SK-N-SH (cell line): ENCODE measurements at regions not wholly inside any gene's neighbourhood (a gene's known extent, or its start where the extent isn't known, plus 50 kb on each side); places are given as distances from the start of the nearest gene placed in this dataset.

Experiments used
- CTCF ChIA-PET: fragments of 300-600, 350-600 bp; formaldehyde crosslinking; extraction: SDS; loops from one replicate; lab custom pipeline; 2021; lab: Yijun Ruan, JAX
- POLR2A ChIA-PET: fragments of 350-600 bp; sonication (Branson Sonifier 250); formaldehyde crosslinking; extraction: SDS; loops from one replicate; lab custom pipeline; 2020; ENCODE audit warnings: antibody characterized with exemption, inconsistent platforms; lab: Yijun Ruan, JAX
- DNase-seq: peaks from one replicate; pipeline ENCODE4 v3.0.0; 2012
- H2AFZ ChIP-seq: fragments of 200-600 bp; sonication (generic); 2 replicates; pipeline ENCODE4 v1.8.1; 2016; ENCODE audit warnings: antibody characterized with exemption, mild to moderate bottlenecking, low read depth
- H3F3A ChIP-seq: fragments of 200-600 bp; sonication (generic); replicated peaks from 2 replicates; pipeline ENCODE3; 2016; ENCODE audit warnings: antibody characterized with exemption, mild to moderate bottlenecking; ENCODE audit not compliant: insufficient read depth
- H3K27ac ChIP-seq, 2 experiments: fragments of 200-500 bp in 1 of 2; fragments of 200-600 bp in 1 of 2; sonication (Bioruptor generic) in 1 of 2; sonication (generic), shearing (Covaris generic) in 1 of 2; 2 replicates each; pipeline versions ENCODE4 v1.5.1 to v1.6.1; 2014 to 2016; ENCODE audit warnings: low read depth in 2 of 2, inconsistent platforms in 1 of 2, low read length in 1 of 2, mild to moderate bottlenecking in 1 of 2, mixed read lengths in 1 of 2
- H3K27me3 ChIP-seq: fragments of 200-600 bp; sonication (generic), shearing (Covaris generic); 2 replicates; pipeline ENCODE4 v1.6.1; 2016; ENCODE audit warnings: mixed run types; ENCODE audit not compliant: insufficient read depth
- H3K36me3 ChIP-seq, 2 experiments: fragments of 200-500 bp in 1 of 2; fragments of 200-600 bp in 1 of 2; sonication (Bioruptor generic) in 1 of 2; sonication (generic) in 1 of 2; replicated peaks in 1 of 2; 2 replicates each; pipeline versions ENCODE3 to v1.5.1; 2014 to 2016; ENCODE audit warnings: low read length in 1 of 2, mild to moderate bottlenecking in 1 of 2; ENCODE audit not compliant: insufficient read depth in 2 of 2, control insufficient read depth in 1 of 2
- H3K4me1 ChIP-seq, 2 experiments: fragments of 200-500 bp in 1 of 2; fragments of 200-600 bp in 1 of 2; sonication (Bioruptor generic) in 1 of 2; sonication (generic), shearing (Covaris generic) in 1 of 2; 2 replicates each; pipeline versions ENCODE4 v1.5.1 to v1.6.1; 2014 to 2016; ENCODE audit warnings: low read depth in 1 of 2, low read length in 1 of 2, mixed run types in 1 of 2; ENCODE audit not compliant: insufficient read depth in 2 of 2, control insufficient read depth in 1 of 2
- H3K4me2 ChIP-seq: fragments of 200-600 bp; sonication (generic), shearing (Covaris generic); 2 replicates; pipeline ENCODE4 v1.6.1; 2017; ENCODE audit warnings: mixed run types
- H3K4me3 ChIP-seq, 2 experiments: fragments of 200-500 bp in 1 of 2; fragments of 200-600 bp in 1 of 2; sonication (Bioruptor generic) in 1 of 2; sonication (generic), shearing (Covaris generic) in 1 of 2; 2 replicates each; pipeline versions ENCODE4 v1.5.1 to v1.8.1; 2014 to 2016; ENCODE audit warnings: low read depth in 2 of 2, inconsistent platforms in 1 of 2, low read length in 1 of 2, mild to moderate bottlenecking in 1 of 2, mixed read lengths in 1 of 2, moderate library complexity in 1 of 2
- H3K79me2 ChIP-seq: fragments of 200-600 bp; sonication (generic); 2 replicates; pipeline ENCODE4 v1.8.1; 2017; ENCODE audit warnings: mild to moderate bottlenecking; ENCODE audit not compliant: insufficient read depth
- H3K9ac ChIP-seq: fragments of 200-600 bp; sonication (generic); 2 replicates; pipeline ENCODE4 v1.6.1; 2017; ENCODE audit warnings: mixed run types
- H3K9me2 ChIP-seq: fragments of 200-600 bp; sonication (generic); 2 replicates; pipeline ENCODE4 v1.6.1; 2017; ENCODE audit warnings: mixed run types
- H3K9me3 ChIP-seq: fragments of 200-600 bp; sonication (generic); 2 replicates; pipeline ENCODE4 v1.6.1; 2017; ENCODE audit warnings: mixed run types, mild to moderate bottlenecking, moderate library complexity
- H4K20me1 ChIP-seq: fragments of 200-600 bp; sonication (generic); 2 replicates; pipeline ENCODE4 v1.6.1; 2017; ENCODE audit warnings: mild to moderate bottlenecking, mixed run types; ENCODE audit not compliant: insufficient read depth
- EZH2phosphoT487 ChIP-seq: fragments of 200-600 bp; sonication (generic); IDR thresholded peaks from 2 replicates; pipeline ENCODE4 v1.6.1; 2017; ENCODE audit warnings: low read depth, mixed run types, mild to moderate bottlenecking, antibody characterized with exemption, moderate library complexity, borderline replicate concordance
- FOSL2 ChIP-seq: IDR thresholded peaks from 2 replicates; pipeline ENCODE4 v1.4.0; 2012; ENCODE audit warnings: low read depth, mild to moderate bottlenecking, moderate library complexity, borderline replicate concordance
- FOXJ3 ChIP-seq: sonication (generic); formaldehyde crosslinking; IDR thresholded peaks from 2 replicates; pipeline ENCODE4 v1.5.1; 2020; ENCODE audit warnings: mild to moderate bottlenecking, missing genetic modification reagents
- FOXM1 ChIP-seq: IDR thresholded peaks from 2 replicates; pipeline ENCODE4 v1.4.0; 2012; ENCODE audit warnings: low read depth, mild to moderate bottlenecking
- GABPA ChIP-seq: IDR thresholded peaks from 2 replicates; pipeline ENCODE4 v1.4.0; 2012; ENCODE audit warnings: low read depth, mild to moderate bottlenecking
- JUND ChIP-seq: IDR thresholded peaks from 2 replicates; pipeline ENCODE4 v1.4.0; 2012
- MEF2A ChIP-seq: IDR thresholded peaks from 2 replicates; pipeline ENCODE4 v1.4.0; 2012; ENCODE audit warnings: low read depth, borderline replicate concordance
- MXI1 ChIP-seq: IDR thresholded peaks from 2 replicates; pipeline ENCODE4 v1.6.1; 2012; ENCODE audit warnings: mild to moderate bottlenecking, low read depth, low read length, improper control_type of control experiment
- POLR2AphosphoS5 ChIP-seq: IDR thresholded peaks from 2 replicates; pipeline ENCODE4 v1.6.1; 2012; ENCODE audit warnings: low read depth, low read length
- RAD21 ChIP-seq: IDR thresholded peaks from 2 replicates; pipeline ENCODE4 v1.6.1; 2012; ENCODE audit warnings: mild to moderate bottlenecking, low read length
- RCOR1 ChIP-seq: fragments of 150-350 bp; IDR thresholded peaks from 2 replicates; pipeline ENCODE4 v1.6.1; 2017; ENCODE audit warnings: antibody characterized with exemption, low read length
- RFX5 ChIP-seq: IDR thresholded peaks from 2 replicates; pipeline ENCODE4 v1.6.1; 2012; ENCODE audit warnings: mild to moderate bottlenecking, improper control_type of control experiment, low read length
- RXRA ChIP-seq: IDR thresholded peaks from 2 replicates; pipeline ENCODE4 v1.4.0; 2012; ENCODE audit warnings: low read depth, mild to moderate bottlenecking, borderline replicate concordance
- SIN3A ChIP-seq: IDR thresholded peaks from 2 replicates; pipeline ENCODE4 v1.6.1; 2012; ENCODE audit warnings: low read depth, mild to moderate bottlenecking, low read length, moderate library complexity, borderline replicate concordance
- SMC3 ChIP-seq: IDR thresholded peaks from 2 replicates; pipeline ENCODE4 v1.6.1; 2012; ENCODE audit warnings: low read depth, low read length, improper control_type of control experiment
- YY1 ChIP-seq: IDR thresholded peaks from 2 replicates; pipeline ENCODE4 v1.4.0; 2012; ENCODE audit warnings: low read depth, mild to moderate bottlenecking
- WGBS: methylation state at CpG from one replicate; pipeline ENCODE4 v1.1.6; 2017; ENCODE audit warnings: low lambda C conversion rate; 5-methylcytosine and 5-hydroxymethylcytosine counted together
- TF ChIP-seq, protein P1 (sequence below): IDR thresholded peaks from 2 replicates; pipeline ENCODE4 v1.4.0; 2012; ENCODE audit warnings: low read depth, borderline replicate concordance
- TF ChIP-seq, protein P2 (sequence below): IDR thresholded peaks from 2 replicates; pipeline ENCODE4; 2012
- TF ChIP-seq, protein P3 (sequence below): IDR thresholded peaks from 2 replicates; pipeline ENCODE4 v1.6.1; 2012; ENCODE audit warnings: mild to moderate bottlenecking, low read depth, low read length, moderate library complexity
- TF ChIP-seq, protein P4 (sequence below): fragments of 150-350 bp; IDR thresholded peaks from 2 replicates; pipeline ENCODE4 v1.6.1; 2017; ENCODE audit warnings: antibody characterized with exemption, low read length, low read depth, borderline replicate concordance

DNA sequence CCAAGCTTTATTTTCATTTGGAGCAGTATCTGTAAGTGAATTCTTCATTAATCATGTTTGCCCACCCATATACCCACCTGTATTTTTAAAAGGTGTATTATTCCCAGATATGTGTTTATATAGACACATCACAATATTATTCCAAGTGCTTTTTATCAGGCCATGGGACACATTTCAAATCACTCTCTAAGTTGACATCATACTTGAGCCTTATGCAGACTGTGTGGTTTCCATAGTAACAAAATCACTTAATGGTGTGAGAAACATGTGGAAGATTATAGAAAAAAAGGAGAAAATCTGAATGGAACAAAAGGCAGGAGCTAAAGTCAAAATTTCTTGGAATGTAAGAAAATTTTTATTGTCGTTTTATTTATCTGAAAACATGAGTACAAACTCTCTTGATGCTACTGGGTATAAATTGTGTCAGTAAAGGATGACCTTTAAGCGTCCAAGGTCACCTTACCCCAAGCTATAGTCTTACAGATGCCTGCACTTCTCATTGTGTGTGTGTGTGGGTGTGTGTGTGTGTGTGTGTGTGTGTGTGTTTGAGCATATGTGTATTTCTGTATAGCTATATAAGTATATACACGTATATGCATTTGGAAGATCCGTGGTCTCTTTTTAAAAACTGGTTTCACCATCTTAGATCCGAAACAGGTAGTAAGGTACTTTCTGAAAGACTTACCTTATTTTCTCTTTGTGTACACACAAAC, 79.8 kb upstream of the CCN6 start:
- POLR2A ChIA-PET: no interaction called here
- no peak for DNase-seq
- peak overlapping the region; percentile 67 for H3K9ac ChIP-seq
- H3K9me2 ChIP-seq: no peaks in the 10 kb centered on the region
- H3K9me3 ChIP-seq: no peaks in the 10 kb centered on the region
- CTCF ChIA-PET: interaction anchor here (1.2 to 2.3 kb wide), 4 partner anchors 11 to 264 kb away, joined by 3 to 8 read pairs (median 4); no protein-coding TSS in a partner anchor
- TF ChIP-seq FOSL2 (no peak), RAD21 (no peak), FOXJ3 (CRISPR knock-in tag) (no peak), JUND (no peak), MEF2A (no peak), FOXM1 (no peak), SMC3 (no peak), GABPA (no peak), MXI1 (no peak), EZH2phosphoT487 (no peak), RXRA (no peak), YY1 (no peak), POLR2AphosphoS5 (no peak), SIN3A (no peak), RFX5 (no peak), RCOR1 (no peak)
- TF ChIP-seq, protein P1, sequence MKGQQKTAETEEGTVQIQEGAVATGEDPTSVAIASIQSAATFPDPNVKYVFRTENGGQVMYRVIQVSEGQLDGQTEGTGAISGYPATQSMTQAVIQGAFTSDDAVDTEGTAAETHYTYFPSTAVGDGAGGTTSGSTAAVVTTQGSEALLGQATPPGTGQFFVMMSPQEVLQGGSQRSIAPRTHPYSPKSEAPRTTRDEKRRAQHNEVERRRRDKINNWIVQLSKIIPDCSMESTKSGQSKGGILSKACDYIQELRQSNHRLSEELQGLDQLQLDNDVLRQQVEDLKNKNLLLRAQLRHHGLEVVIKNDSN: no peak
- TF ChIP-seq, protein P2, sequence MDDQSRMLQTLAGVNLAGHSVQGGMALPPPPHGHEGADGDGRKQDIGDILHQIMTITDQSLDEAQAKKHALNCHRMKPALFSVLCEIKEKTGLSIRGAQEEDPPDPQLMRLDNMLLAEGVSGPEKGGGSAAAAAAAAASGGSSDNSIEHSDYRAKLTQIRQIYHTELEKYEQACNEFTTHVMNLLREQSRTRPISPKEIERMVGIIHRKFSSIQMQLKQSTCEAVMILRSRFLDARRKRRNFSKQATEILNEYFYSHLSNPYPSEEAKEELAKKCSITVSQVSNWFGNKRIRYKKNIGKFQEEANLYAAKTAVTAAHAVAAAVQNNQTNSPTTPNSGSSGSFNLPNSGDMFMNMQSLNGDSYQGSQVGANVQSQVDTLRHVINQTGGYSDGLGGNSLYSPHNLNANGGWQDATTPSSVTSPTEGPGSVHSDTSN: no peak
- TF ChIP-seq, protein P3, sequence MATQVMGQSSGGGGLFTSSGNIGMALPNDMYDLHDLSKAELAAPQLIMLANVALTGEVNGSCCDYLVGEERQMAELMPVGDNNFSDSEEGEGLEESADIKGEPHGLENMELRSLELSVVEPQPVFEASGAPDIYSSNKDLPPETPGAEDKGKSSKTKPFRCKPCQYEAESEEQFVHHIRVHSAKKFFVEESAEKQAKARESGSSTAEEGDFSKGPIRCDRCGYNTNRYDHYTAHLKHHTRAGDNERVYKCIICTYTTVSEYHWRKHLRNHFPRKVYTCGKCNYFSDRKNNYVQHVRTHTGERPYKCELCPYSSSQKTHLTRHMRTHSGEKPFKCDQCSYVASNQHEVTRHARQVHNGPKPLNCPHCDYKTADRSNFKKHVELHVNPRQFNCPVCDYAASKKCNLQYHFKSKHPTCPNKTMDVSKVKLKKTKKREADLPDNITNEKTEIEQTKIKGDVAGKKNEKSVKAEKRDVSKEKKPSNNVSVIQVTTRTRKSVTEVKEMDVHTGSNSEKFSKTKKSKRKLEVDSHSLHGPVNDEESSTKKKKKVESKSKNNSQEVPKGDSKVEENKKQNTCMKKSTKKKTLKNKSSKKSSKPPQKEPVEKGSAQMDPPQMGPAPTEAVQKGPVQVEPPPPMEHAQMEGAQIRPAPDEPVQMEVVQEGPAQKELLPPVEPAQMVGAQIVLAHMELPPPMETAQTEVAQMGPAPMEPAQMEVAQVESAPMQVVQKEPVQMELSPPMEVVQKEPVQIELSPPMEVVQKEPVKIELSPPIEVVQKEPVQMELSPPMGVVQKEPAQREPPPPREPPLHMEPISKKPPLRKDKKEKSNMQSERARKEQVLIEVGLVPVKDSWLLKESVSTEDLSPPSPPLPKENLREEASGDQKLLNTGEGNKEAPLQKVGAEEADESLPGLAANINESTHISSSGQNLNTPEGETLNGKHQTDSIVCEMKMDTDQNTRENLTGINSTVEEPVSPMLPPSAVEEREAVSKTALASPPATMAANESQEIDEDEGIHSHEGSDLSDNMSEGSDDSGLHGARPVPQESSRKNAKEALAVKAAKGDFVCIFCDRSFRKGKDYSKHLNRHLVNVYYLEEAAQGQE: no peak
- TF ChIP-seq, protein P4, sequence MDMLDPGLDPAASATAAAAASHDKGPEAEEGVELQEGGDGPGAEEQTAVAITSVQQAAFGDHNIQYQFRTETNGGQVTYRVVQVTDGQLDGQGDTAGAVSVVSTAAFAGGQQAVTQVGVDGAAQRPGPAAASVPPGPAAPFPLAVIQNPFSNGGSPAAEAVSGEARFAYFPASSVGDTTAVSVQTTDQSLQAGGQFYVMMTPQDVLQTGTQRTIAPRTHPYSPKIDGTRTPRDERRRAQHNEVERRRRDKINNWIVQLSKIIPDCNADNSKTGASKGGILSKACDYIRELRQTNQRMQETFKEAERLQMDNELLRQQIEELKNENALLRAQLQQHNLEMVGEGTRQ: no peak
- H3K4me2 ChIP-seq: peak overlapping the region; percentile 41; the same call in 1 of the 2 replicates
- peaks cover 6 to 9% of the 10 kb centered on the region in 2 experiments; a peak in 3 of 4 replicates for H3K4me1 ChIP-seq
- H3K79me2 ChIP-seq: no peaks in the 10 kb centered on the region
- H3F3A ChIP-seq: peaks cover 15% of the 10 kb centered on the region
- no peaks in the 10 kb centered on the region for H3K36me3 ChIP-seq
- WGBS: 90% methylated on average over 5 of the region's 5 CpGs
- H2AFZ ChIP-seq: peak overlapping the region; percentile 46; the same call in 1 of the 2 replicates
- no peaks in the 10 kb centered on the region for H3K27me3 ChIP-seq
- H4K20me1 ChIP-seq: no peaks in the 10 kb centered on the region
- H3K27ac ChIP-seq: peak overlapping the region; percentile 62 to 97
- H3K4me3 ChIP-seq: 0 out of 4 replicates have a peak overlapping the region, but pooled peaks of 1 of the 2 experiments have one; percentile 39
